A673 (cell line): ENCODE measurements at regions not wholly inside any gene's neighbourhood (a gene's known extent, or its start where the extent isn't known, plus 50 kb on each side); places are given as distances from the start of the nearest gene placed in this dataset.
A peak's percentile ranks its signal among the peaks of the same experiment; 100 is the strongest.

ENCODE experiments used
- BruUV-seq: library from RNA; stranded (reverse); fragments of 400-500 nt; replicated peaks from 2 replicates; lab custom pipeline; 2021; lab: Mats Ljungman, UMichigan
- CTCF ChIA-PET: fragments of 300-600 bp; sonication (Branson Sonifier 250); formaldehyde crosslinking; loops from one replicate; lab custom pipeline; 2022; ENCODE audit warnings: antibody characterized with exemption; lab: Charles Lee
- POLR2A ChIA-PET: fragments of 300-600 bp; sonication (Branson Sonifier 250); formaldehyde crosslinking; loops from one replicate; lab custom pipeline; 2022; ENCODE audit warnings: antibody characterized with exemption; ENCODE audit not compliant: low non-redundant PET; lab: Charles Lee
- DNase-seq: peaks from one replicate; pipeline ENCODE4 v3.0.0-alpha.2; 2015; ENCODE audit warnings: low spot score
- H3K27ac ChIP-seq: fragments of 200-600 bp; sonication (generic); 2 replicates; pipeline ENCODE4 v1.5.1; 2016; ENCODE audit warnings: mixed run types, low read depth, mild to moderate bottlenecking, mixed read lengths, antibody characterized with exemption, low read length; ENCODE audit not compliant: poor library complexity, severe bottlenecking
- H3K27me3 ChIP-seq: fragments of 200-600 bp; sonication (generic); replicated peaks from 2 replicates; pipeline ENCODE4 v1.6.1; 2017; ENCODE audit warnings: mixed run types, low read depth, mild to moderate bottlenecking, mixed read lengths, antibody characterized with exemption, low read length; ENCODE audit not compliant: insufficient read depth, poor library complexity
- H3K36me3 ChIP-seq: fragments of 200-600 bp; sonication (generic); 2 replicates; pipeline ENCODE4 v1.6.1; 2016; ENCODE audit warnings: mixed run types, mild to moderate bottlenecking, mixed read lengths, antibody characterized with exemption, low read length; ENCODE audit not compliant: insufficient read depth, poor library complexity, severe bottlenecking
- H3K4me1 ChIP-seq: fragments of 200-600 bp; sonication (generic); 2 replicates; pipeline ENCODE4 v1.6.1; 2017; ENCODE audit warnings: mixed run types, mild to moderate bottlenecking, mixed read lengths, antibody characterized with exemption, low read length; ENCODE audit not compliant: insufficient read depth, poor library complexity, severe bottlenecking
- H3K4me3 ChIP-seq: fragments of 200-600 bp; sonication (generic); 2 replicates; pipeline ENCODE4 v1.5.1; 2016; ENCODE audit warnings: low read depth, mixed run types, mild to moderate bottlenecking, mixed read lengths, low read length; ENCODE audit not compliant: poor library complexity, severe bottlenecking
- H3K9me3 ChIP-seq: fragments of 200-600 bp; sonication (generic); 2 replicates; pipeline ENCODE4 v1.6.1; 2016; ENCODE audit warnings: mixed run types, low read depth, mild to moderate bottlenecking, mixed read lengths, antibody characterized with exemption, low read length; ENCODE audit not compliant: poor library complexity, severe bottlenecking
- CTCF ChIP-seq: fragments of 300-800, 200-600 bp; sonication (generic); conservative IDR thresholded peaks from 2 replicates; pipeline ENCODE4 v1.5.1; 2017; ENCODE audit warnings: low read depth, mild to moderate bottlenecking, antibody characterized with exemption, low read length, moderate library complexity, mixed read lengths
- EZH2 ChIP-seq: fragments of 200-600 bp; sonication (generic); IDR thresholded peaks from 2 replicates; pipeline ENCODE4 v1.6.1; 2017; ENCODE audit warnings: borderline replicate concordance, low read depth, mild to moderate bottlenecking, mixed read lengths, antibody characterized with exemption, low read length; ENCODE audit not compliant: poor library complexity, severe bottlenecking
- intact Hi-C: fragments of 100-400 bp; cut with micrococcal nuclease; formaldehyde crosslinking; loops from one replicate; pipeline ENCODE4 v1.10.0; 2022; ENCODE audit not compliant: unreplicated experiment

- intact Hi-C loops, result no loop called here
- BruUV-seq, result no TSS peak
- CTCF ChIA-PET, result no interaction called here
These were observed 303.0 kb downstream of the TRIB2 start for GRCh38 chr2:13019781-13020180.

GRCh38 chr2:13020469-13020868, 303.7 kb downstream of the TRIB2 start:
- ChIA-PET POLR2A (no interaction called here), CTCF (no interaction called here)
- H3K4me1 ChIP-seq, result peaks cover 10% of the 10 kb centered on the region
- BruUV-seq, result no TSS peak
- intact Hi-C loops, result no loop called here
- no peak overlapping the region for H3K27ac ChIP-seq
- no peak overlapping the region for H3K4me3 ChIP-seq
- TF ChIP-seq EZH2, result no peak
- no peak for TF ChIP-seq CTCF
- no peaks in the 10 kb centered on the region for H3K36me3 ChIP-seq
- no peaks in the 10 kb centered on the region for H3K9me3 ChIP-seq
- H3K27me3 ChIP-seq, result peaks cover 8% of the 10 kb centered on the region
- DNase-seq, result no peak

More at GRCh38 chr2:13019781-13020180, 303.0 kb downstream of the TRIB2 start:
- H3K4me3 ChIP-seq, result no peak overlapping the region
- no peak overlapping the region for H3K27ac ChIP-seq
- H3K9me3 ChIP-seq, result no peaks in the 10 kb centered on the region
- H3K36me3 ChIP-seq, result no peaks in the 10 kb centered on the region
- DNase-seq, result no peak
- H3K4me1 ChIP-seq, result peaks cover 10% of the 10 kb centered on the region
- POLR2A ChIA-PET, result no interaction called here
- peaks cover 7% of the 10 kb centered on the region for H3K27me3 ChIP-seq
- TF ChIP-seq CTCF (no peak), EZH2 (no peak)

- no TSS peak for BruUV-seq
- POLR2A ChIA-PET, result no interaction called here
- no peak overlapping the region for H3K27ac ChIP-seq
- H3K27me3 ChIP-seq, result peaks cover 8% of the 10 kb centered on the region
- intact Hi-C loops, result no loop called here
- peak; percentile 64 for DNase-seq
- no peak for TF ChIP-seq CTCF
- no peaks in the 10 kb centered on the region for H3K9me3 ChIP-seq
- CTCF ChIA-PET, result no interaction called here
- peaks cover 10% of the 10 kb centered on the region for H3K4me1 ChIP-seq
- H3K4me3 ChIP-seq, result no peak overlapping the region
- H3K36me3 ChIP-seq, result no peaks in the 10 kb centered on the region
These were observed 304.8 kb downstream of the TRIB2 start for GRCh38 chr2:13021470-13021957.
